HG02981 (cell line): ENCODE measurements at regions not wholly inside any gene's neighbourhood (a gene's known extent, or its start where the extent isn't known, plus 50 kb on each side); places are given as distances from the start of the nearest gene placed in this dataset.

Experiments
- ATAC-seq: cut with Tn5 transposase; IDR thresholded peaks from one replicate; pipeline ENCODE4 v1.9.1; 2021; ENCODE audit warnings: mild to moderate bottlenecking, moderate library complexity; ENCODE audit not compliant: unreplicated experiment

DNA sequence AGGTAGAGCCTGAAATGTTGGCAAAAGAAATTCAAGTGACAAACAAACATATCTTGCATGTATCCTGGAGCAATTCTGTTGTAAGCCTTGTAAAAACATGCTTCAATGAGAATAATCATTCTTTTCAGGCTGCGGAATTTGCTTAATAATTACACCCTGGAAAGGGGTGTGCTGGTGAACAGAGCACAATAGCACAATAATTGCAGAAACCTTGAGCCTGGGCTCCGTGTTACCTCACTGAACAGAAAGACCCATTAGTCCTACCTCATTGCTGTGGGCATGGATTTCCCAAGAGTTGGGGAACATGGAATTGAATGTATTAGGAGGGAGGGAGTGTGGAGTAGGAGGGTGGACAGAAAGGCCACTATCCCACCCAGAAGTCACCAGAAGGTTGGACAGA lies 168.0 kb upstream of the ALKAL2 start:
- no peak for ATAC-seq

DNA sequence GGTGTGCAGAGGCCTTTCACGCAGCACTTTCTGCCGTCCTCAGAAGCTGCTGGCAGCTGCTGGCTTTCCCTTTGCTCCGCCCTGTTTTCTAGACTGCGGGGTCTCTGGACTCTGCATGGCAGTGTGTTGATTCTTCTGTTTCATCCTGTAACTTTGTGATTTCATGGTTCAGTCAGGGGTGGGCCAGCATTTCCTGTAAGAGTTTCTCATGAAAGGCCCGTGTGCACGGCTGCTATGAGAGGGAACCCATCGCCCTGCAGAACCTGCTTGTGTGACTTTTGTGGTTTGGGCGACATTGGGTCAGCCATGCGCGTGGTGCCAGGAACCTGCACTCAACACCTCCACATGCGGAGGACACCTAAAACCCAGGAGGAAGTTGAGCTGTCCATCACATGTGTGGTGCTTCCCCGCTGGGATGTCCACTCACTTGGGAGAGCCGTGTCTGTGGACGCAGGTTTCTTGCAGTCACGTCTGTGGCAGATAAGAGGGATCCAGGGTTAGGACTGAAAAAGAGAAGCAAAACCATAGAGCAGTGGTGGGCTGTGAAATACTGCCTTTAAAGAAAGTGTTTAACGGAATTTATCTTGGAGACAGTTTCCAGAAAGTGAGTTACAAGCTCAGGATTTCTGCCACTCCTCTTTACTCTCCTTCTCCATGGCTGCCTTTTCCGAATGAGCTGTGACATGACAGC lies 167.3 kb upstream of the ALKAL2 start:
- no peak for ATAC-seq

DNA sequence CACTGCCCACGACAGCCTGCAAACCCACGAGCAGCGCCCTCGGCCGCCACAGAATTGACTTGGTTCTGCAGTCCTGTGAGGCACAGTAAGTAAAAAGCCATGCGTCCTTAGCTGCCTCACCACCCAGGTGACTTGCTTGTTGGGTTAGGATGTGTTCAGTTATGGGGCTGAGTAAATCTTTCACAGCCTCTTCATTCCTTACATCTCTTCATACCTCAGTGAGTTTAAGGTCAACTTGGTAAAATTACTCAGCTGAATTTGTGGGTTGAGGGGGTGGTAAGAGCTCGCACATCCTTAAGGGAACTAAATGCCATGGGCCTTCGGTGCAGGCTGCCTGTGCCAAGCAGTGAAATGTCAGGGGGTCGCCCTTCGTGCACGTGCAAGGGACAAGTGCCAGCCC lies 165.2 kb upstream of the ALKAL2 start:
- no peak for ATAC-seq

DNA sequence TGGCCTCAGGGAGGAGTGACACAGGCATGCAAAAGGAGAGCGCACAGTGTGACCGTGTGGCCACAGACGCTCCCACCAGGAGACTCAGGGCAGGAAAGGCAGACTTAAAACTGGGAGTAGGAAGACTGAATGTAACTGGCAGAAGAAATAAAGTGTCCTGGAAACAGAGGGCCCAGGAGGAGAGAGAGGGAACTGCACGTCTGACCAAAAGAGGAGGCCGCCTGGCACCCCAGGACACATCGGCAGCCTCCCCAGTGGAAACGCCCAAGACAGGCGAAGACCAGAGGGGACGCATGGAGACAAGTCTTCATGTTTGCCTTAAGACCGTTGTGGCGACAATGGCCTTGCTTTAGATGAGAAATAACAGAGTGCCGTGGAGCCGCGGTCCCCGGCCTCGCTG lies 163.6 kb upstream of the ALKAL2 start:
- ATAC-seq: no peak

DNA sequence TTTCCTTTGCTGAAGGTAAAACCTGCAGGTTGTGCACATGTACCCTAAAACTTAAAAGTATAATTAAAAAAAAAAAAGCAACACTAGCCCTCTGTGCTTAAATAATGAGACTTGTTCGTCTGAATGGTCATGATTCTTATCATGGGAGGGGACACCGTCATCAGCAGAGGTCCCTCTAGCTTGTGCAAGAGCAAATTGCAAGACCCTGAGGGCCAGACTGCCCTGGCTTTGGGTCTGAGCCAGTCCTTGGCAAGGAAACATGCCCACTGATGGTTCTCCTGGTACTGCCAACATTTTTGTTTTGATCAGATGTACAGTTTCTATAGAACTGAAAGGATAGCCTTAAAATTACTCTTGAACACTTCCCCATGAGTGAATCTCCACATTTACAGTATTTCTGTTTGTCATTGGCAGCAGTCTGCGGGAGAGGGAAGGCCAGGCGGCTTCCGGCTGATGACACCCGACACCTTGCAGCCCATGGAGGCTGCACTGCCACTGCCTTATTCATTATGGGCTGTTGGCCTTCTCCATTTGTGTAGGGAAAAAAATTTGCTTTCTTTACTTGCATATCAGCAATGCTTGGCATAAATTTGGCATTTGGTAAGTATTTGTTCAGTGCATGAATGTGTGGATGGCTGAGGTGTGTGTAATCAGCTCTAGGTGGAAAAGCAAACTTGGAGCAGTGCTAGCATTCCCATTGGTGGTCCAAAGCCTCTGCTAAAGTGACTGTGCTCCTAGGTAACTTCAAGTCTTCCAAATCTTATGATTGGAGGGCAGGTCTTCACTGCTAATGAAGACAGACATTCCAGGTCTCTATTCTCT lies 161.6 kb upstream of the ALKAL2 start:
- no peak for ATAC-seq

DNA sequence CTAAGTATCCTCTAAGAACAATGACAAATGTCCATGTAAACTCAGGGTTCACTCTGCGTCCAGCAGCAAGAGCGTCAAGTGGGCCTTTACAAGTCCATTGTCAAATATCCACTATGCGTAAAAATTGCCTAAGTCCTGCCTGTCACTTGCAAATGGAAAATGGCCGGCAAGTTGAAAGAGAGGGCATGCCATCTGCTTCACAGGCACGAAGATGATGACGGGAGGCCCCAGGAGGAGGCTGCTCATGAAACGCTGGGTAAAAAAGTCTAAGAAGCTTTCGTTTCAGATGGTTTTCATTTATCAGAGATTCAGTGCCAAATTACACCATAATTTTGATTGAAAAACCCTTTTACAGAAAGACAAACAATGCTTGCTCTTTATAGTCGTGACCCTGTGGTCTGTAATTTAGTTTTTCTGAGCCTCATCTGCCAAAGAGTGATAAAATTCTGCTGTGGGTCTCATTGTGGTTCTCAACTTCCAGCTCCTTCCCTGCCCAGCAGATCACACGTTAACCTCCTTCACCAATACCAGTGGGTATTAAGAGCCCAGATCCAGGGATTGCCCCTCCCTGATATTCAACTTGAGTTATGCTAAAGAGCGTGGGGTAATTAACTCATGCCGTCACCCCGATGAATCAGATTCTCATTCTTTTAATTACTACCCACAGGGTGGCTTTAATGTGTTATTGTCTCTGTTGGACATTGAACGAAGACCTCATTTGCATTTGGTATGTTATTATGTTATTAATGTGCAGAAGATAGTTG lies 160.2 kb upstream of the ALKAL2 start:
- no peak for ATAC-seq

DNA sequence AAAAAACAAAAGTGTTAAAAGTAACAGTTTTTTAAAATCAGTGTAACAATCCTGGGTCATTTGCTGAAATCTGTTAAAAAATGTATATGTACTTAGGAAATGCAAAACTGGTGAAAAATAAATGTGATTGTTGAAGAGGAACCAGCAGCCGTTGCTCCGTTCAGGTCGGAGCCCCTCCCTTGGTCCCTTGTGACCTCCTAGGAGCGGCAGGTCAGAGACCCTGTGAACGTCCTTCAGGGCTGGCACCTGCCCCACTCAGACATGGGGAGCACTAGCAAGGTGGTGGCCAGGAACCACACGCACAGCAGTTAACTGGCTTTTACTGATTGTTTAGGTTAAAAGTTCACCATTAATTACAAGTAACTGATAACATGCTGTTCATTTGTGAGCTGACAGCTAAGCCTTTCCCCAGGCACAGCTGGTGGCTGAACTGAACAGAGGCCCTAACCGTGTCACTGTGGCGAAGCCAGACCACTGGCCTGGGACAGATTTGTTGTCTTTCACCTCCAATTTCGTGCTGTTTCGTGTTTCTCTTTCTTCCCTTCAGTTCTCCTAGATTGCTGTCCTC lies 159.2 kb upstream of the ALKAL2 start:
- no peak for ATAC-seq

DNA sequence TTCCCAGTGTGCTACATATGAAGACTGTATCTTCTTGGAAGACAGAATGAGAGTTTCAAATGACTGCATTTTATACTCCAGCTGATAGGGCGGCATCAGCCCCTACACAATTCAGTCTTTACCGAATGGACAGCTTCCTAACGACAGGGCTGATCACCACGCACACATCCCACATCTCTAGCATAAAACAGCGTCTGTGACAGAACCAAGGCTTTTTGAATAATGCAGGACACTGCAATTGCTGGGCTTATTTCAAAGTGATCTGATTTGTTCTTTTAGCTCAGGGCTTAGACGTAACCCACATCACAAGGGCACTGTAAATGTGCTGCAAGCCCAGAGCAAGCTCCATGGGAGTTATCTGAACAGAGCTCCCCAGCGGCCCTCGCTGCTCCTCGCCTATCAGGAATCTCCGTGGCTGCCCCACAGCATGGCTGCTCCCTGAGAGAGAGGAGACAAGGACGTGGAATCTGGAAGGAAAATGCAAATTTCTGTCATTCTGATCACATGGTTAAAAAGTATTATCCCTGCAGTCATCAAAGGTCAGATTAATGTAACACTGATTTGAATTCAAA lies 158.5 kb upstream of the ALKAL2 start:
- ATAC-seq: no peak

DNA sequence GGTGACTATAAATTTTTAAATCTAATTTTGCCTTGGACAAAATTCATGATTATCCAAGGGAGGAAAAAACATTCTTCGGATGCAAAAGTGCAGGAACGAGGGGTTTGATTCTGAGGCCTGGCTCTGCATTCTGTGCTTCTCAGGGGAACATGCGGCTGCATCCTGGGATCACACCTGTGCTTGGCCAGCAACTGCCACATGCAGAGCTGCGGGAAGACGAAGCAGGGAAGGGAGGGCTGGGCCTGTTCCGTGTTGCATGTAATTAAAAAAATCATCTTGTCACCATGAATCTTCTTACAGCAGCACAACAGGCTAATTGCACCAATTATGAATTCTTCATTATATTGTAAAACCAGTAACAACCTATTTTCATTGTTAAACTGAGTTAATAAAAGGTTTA lies 158.0 kb upstream of the ALKAL2 start:
- ATAC-seq: no peak

DNA sequence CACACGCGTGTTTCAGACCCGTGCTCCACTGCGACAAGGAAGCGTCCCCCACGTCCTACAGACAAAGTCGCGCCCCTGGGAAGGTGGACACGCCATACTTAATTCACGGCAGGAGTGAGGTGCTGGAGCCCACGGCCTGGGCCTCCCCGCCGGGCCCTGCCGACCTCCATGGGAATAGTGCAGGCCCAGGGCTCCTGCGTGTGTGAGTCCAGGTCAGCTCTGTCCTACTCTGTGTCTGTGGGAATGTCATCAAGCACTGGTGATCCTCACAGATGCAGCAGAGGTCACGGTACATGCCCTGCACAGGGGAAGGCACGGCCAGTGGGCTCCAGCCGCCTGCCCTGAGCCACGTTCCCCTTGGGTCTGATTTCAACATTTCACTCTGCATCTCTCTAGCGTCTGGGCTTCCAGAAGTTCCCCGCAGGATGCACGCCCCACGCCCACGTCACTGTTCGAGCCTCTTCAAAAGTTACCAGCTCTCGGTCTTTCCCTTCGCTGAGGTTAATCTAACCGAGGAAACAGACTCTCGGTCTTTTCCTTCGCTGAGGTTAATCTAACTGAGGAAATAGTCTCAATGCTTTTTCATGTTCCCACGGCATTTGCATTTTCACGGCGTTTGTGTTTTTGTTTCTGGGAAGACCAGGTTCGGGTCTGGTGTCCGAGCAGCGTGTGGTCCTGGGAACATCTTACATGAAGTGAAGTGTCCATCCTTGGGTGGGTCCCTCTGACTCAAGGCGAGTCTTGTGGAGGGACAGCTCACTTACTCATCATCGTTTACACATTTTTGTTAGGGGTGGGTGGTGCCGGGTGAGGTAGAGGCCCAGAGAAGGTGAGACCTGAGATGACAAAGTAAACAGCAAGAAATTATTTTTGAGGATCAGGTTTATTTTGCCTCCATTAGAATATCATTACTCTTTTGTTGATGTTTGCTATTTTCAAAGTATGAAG lies 157.3 kb upstream of the ALKAL2 start:
- no peak for ATAC-seq

DNA sequence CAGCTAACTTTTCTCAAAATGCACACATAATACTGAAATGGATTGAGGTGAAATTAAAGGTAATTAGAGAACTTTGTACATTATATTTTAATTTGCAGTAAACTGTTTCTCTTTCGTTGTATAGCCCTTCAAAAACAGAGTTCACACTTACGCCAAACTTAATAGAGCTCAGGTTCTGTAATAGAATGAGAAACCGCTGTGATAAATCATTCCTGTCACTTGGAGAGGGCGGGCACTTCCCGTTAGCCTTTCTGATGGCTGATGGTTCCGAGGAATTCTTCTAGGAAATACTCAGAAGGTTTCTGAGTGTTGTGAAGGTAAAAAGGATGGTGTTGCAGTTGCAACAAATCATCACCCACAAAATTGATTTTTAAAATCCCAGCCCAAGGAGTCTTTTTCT lies 155.8 kb upstream of the ALKAL2 start:
- no peak for ATAC-seq

DNA sequence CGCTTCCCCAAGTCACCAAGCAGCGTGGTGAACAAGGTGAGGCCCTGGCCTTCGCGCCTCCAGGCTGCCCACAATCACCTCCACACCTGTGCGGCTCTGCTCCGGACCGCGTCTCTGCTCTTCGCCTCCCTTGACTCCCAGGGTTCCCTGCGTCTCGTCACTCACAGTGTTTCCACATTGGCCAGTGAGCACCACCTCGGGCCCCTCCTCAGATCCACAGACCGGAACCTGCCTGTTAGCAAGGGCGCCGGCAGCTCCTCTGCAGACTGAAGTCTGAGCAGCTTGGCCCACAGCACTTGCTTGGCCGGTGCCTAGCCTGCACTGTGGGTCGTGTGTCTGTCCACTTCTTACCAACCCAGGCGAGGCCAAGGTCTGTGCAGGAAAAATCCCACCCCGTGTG lies 155.3 kb upstream of the ALKAL2 start:
- no peak for ATAC-seq

DNA sequence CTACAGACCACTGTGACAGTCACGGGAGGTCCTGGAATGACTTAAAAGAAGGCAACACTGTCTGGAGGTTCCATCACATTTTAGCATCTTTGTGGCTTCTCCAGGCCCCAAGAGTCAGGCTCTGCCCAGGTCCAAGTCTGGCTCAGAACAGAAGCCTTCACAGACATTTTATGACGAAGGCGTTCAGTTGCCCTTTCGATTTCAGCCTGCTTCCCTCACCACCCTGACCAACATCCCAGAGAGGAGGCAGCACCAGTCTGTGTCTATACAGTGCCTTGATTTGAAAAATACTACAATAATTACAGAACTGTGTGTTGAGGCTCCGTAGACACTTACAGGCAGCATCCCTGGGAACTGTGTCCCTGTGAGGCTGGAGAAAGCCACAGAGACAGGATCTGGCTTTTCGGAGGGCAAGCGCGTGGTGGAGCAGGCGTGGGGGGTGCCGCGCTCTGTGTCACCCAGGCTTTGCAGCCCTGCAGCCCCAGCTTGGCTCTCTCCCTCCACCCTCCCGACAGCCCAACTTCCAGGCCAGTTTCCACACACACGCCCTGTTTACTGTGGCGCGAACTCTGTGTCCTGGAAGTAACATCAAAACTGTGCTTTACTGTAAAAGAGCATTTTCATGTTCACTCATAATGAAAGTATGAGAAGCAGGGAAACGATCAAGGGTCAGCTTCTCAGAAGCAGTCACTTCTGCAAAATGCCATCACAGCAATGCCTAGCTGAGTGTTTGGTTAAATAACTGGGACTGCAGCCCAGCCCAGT lies 153.5 kb upstream of the ALKAL2 start:
- ATAC-seq: no peak

DNA sequence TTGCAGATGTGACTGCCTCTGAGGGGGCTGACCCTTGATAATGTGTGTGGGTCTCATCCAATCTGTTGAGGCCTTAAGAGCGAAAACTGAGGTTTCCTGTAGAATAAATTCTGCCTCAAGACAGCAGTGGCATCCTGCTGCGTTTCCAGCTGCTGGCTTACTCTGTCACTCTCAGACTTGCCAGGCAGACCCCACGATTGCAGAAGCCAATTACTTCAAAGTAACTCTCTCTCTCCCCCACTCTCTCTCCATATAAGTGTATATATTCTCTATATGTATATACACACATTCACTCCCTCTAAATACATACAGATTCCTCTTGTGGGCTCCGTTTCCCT lies 152.5 kb upstream of the ALKAL2 start:
- ATAC-seq: no peak

DNA sequence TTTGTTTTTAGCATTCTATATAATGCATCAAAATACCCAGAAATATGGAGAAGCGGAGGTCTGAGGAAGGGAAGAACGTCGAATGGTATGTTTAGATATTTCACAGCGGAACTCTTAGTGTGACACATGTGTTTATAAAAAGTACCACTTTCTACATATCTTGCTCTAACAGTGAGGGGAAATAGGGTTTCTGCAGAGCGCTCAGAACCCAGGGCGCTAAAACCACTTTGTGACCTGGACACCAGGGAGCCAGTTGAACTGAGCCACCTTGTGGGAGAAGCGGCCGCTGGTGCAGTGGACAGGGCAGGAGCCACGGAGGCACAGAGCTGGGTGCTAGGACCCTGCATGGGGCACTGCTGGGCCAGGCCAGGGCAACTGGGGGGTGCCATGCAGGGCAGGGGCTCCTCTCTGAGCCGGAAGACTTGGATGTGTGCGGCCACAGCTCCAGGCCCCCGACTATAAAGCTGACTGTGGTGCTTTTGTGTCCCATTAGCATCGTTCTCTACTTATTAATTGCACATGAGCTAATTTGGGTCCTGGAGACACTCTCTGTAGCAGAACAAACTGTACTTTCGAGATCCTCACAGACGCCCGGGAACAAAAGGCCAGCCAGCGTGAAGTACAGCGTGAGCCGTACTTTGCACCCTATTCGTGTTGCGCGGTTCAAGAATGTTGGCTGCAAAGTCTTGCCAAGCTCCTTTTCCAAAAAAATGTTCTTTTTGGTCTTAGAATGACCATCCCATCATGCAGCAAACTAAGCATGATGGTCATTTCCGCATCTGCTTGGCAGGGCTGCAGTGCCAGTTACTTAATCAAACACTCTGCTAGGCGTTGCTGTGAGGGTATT lies 151.9 kb upstream of the ALKAL2 start:
- no peak for ATAC-seq

DNA sequence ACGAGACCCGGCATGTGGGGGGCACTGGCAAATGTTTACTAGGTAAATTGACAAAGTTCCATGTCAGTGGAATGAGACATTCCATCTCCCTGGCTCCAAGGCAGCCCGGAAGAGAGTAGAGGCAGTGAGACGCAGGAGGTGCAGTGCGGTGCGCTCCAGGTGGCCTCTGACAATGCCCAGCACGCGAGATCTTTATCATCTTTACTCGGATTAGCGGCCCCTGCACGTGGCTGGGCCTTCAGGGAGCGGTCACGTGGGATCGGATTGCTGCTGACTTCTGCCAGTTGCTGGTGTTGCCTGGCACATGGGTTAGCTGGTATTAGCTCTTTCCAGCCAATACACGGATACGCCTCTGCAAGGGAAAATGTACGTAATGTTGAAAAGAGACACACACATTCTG lies 151.2 kb upstream of the ALKAL2 start:
- no peak for ATAC-seq

DNA sequence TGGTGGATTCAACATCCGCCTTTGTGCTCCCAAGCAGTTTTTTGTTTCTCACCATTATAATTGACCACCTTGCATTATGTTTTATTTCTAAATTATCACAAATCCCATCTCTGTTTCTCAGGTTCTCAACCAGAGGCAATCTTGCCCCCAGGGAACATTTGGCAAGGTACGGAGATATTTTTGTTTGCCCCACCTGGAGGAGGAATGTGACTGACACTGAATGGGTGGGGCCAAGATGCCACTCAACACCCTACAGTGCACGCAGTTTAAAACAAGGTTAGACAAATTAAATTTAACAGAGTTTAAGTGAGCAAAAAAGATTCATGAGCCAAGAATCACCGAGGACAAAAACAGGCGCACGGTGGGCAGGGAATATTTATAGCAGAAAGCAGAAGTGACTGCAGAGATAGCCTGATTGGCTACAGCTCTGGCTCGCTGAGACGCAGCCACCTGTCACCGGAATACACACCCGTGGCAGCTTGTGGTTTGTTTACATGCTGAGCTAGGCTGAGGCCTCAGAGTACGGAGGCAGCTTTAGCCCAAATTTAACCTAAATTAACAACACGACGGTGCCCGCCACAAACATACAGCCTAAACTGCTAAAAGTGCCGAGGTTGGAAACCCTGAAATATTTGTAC lies 150.0 kb upstream of the ALKAL2 start:
- peak; percentile 91 for ATAC-seq

DNA sequence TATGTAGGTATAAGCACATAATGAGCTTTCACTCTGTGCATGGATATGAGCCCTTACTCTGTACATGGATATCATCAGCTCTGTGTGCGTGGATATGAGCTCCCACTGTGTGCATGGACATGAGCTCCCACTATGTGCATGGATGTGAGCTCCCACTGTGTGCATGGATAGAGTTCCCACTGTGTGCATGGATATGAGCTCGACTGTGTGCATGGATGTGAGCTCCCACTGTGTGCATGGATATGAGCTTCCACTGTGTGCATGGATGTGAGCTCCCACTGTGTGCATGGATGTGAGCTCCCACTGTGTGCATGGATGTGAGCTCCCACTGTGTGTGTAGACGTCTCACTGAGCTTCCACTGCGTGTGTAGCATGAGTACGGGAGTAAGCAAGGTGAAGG lies 149.3 kb upstream of the ALKAL2 start:
- ATAC-seq: no peak
